GM13976 (cell line): ENCODE measurements at regions not wholly inside any gene's neighbourhood (a gene's known extent, or its start where the extent isn't known, plus 50 kb on each side); places are given as distances from the start of the nearest gene placed in this dataset.
"Not testable (repeated sequence)": the region's sequence is repeated elsewhere in the genome, so short reads cannot be mapped to it uniquely, and the experiment has no call there.

Experiments
- DNase-seq: peaks from one replicate; pipeline ENCODE4 v3.0.0; 2012; ENCODE audit warnings: low spot score
- in situ Hi-C: fragments of 300-500 bp; cut with MboI; formaldehyde crosslinking; loops from one replicate; pipeline ENCODE4 v1.12.0; 2022; ENCODE audit warnings: low sequenced_read_pairs, mixed read lengths, inconsistent platforms; ENCODE audit not compliant: unreplicated experiment
- TF ChIP-seq, protein P1 (sequence below): IDR thresholded peaks from 2 replicates; pipeline ENCODE4 v1.5.1; 2012; ENCODE audit warnings: borderline replicate concordance, mild to moderate bottlenecking; ENCODE audit not compliant: insufficient read depth; ENCODE audit errors: extremely low read depth, missing control alignments, control extremely low read depth

DNA sequence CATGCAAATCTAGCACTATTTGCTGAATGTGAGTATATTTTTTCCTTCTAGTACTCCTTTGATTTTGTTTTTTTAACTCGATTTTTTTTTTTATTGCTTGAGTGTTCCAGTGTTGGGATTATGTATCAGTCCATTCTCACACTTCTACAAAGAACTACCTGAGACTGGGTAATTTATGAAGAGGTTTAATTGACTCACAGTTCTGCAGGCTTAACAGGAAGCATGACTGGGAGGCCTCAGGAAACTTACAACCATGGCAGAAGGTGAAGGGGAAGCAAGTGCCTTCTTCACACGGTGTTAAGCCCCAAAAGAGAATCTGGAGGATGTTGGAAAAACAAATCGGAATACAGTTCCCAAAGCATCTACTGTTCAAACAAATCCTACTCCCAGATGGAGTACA lies 69.1 kb downstream of the ZNF518B start:
- in situ Hi-C loops, DNase-seq: not testable (repeated sequence)

DNA sequence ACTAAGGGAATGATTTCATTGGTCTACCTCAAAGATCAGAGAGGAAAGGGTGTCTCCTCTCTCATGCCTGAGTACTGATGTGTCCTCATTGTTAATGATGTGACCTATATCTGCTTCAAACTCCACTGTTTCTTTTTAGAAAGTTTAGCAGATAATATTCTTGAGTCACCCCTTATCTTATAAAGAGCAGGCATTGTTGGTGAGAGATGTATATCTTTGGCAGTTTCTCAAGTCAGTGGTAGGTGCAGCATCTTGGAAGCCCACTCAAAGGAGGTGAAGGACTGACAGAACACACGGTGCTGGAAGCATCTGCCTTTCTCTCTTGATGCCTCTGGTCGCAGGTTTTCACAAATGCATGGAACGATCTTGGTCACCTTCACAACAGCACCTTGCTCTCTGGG lies 71.2 kb downstream of the ZNF518B start:
- DNase-seq: no peak
- TF ChIP-seq, protein P1, sequence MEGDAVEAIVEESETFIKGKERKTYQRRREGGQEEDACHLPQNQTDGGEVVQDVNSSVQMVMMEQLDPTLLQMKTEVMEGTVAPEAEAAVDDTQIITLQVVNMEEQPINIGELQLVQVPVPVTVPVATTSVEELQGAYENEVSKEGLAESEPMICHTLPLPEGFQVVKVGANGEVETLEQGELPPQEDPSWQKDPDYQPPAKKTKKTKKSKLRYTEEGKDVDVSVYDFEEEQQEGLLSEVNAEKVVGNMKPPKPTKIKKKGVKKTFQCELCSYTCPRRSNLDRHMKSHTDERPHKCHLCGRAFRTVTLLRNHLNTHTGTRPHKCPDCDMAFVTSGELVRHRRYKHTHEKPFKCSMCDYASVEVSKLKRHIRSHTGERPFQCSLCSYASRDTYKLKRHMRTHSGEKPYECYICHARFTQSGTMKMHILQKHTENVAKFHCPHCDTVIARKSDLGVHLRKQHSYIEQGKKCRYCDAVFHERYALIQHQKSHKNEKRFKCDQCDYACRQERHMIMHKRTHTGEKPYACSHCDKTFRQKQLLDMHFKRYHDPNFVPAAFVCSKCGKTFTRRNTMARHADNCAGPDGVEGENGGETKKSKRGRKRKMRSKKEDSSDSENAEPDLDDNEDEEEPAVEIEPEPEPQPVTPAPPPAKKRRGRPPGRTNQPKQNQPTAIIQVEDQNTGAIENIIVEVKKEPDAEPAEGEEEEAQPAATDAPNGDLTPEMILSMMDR: no peak
- in situ Hi-C loops: no loop called here

DNA sequence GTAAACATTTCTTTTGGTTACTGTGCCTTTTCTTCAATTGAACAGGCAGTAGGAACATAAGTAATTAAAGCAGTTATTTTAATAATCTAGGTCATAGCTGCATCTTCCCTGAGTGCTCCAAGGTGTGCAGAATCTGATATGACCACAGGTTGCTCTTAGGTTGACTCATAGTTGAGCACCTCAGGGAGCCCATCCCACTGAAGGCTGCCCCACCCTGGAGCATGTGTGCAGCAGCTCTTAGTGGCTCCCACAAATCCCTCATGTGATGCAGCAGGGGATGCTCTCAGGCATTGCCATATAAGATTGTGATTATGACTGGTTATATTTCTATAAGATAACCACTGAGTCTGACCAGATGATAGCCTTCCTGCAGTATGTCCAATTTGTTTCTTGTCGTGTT lies 72.3 kb downstream of the ZNF518B start:
- TF ChIP-seq, protein P1: no peak

DNA sequence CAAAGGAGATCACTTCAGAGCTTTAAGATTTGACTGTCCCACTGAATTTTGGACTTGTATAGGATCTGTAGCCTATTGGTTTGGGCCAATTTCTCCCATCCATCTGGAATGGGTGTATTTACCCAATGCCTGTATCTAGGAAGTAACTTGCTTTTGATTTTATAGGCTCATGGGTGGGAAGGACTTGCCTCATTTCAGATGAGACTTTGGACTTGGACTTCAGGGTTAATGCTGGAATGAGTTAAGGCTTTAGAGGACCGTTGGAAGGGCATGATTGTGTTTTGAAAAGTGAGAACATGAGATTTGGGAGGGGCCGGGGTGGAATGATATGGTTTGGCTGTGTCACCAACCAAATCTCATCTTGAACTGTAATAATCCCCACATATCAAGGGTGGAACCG lies 73.8 kb downstream of the ZNF518B start:
- TF ChIP-seq, protein P1: no peak
- in situ Hi-C loops: no loop called here

More for the DNA sequence above, 72.3 kb downstream of the ZNF518B start:
- in situ Hi-C loops: no loop called here
- DNase-seq: no peak

DNA sequence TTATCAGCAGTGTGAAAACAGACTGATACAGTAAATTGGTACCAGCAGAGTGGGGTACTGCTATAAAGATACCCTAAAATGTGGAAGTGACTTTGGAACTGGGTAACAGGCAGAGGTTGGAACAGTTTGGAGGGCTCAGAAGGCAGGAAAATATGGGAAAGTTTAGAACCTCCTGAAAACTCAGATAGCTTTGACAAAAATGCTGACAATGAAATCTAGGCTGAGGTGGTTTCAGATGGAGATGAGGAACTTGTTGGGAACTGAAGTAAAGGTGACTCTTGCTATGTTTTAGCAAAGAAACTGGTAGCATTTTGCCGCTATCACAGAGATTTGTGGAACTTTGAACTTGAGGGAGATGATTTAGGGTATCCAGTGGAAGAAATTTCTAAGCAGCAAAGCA lies 75.1 kb downstream of the ZNF518B start:
- DNase-seq, in situ Hi-C loops: not testable (repeated sequence)

More for the DNA sequence above, 73.8 kb downstream of the ZNF518B start:
- no peak for DNase-seq

DNA sequence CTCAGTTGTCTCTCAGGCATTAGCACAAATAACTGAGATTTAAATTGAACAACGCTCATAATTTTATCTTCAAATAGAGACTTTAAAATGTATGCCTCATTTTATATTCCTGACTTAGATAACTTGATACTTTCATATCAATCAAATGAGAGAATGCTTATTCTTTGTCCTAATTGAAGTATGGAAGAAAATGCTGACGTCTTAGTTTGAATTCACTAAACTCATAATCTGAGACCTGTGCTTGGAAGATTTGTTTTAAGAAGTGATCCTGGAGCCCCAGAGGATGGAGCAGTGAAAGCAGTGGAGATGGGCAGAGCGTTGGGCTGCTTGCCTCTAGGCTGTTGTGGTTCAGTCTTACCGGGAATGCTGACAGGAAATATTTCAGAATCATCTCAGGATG lies 76.1 kb downstream of the ZNF518B start:
- TF ChIP-seq, protein P1: no peak
- no peak for DNase-seq
- in situ Hi-C loops: no loop called here

DNA sequence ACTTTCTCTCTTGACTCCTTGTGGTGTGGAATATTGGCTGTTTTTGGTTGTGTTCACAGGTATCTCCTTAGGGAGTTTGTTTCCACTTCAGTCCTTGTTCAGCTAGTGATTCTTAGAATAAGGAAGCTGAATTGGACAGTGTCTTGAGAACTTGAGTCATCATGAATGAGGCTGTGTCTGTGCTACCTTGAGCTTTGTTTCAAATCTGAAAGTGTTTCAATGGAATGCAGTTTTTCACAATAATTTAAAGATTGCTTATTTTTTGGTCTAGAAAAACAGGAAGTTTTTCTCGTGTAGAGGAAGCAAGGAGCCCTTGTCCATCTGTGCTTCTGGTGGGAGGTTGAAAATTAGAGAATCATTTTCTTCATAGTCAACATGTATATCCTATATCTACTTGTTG lies 76.5 kb downstream of the ZNF518B start:
- in situ Hi-C loops: no loop called here
- TF ChIP-seq, protein P1: no peak
- DNase-seq: no peak

DNA sequence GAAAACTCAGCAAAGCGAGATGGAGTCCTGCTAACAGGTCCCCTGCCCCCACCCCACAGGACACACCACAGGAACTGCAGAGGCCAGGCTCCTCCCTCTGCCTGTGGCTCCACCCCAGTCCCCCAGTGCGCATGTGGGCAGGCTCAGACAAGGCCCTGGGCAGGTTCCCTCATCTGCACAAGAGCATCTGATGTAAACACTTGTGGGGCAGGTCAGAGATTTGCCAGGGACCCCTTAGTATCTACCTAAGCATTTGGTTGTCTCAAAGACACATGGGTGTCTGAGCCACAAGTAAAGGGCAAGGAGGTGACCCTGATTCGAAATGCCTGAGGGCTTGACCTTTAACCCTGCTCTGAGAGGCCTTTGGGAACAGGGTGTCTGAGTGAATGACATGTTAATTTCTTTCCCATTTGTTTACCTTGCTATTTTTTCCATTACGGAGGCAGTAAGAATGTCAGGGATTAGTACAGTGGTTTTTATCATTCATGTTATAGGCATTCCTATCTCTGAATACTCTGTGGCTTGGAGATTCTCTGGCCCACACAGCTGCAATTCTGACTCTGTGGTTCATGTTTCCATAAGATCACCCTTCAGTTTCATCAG lies 85.3 kb downstream of the ZNF518B start:
- no peak for DNase-seq
- in situ Hi-C loops: no loop called here
- TF ChIP-seq, protein P1: no peak
